AG04449 (cell line): ENCODE measurements at regions not wholly inside any gene's neighbourhood (a gene's known extent, or its start where the extent isn't known, plus 50 kb on each side); places are given as distances from the start of the nearest gene placed in this dataset.

ENCODE experiments used
- CTCF ChIA-PET: fragments of 350-600 bp; formaldehyde crosslinking; extraction: SDS; loops from one replicate; lab custom pipeline; 2021; ENCODE audit warnings: antibody characterized with exemption; lab: Yijun Ruan, JAX
- POLR2A ChIA-PET: fragments of 400-600, 350-600 bp; formaldehyde crosslinking; extraction: SDS; loops from one replicate; lab custom pipeline; 2020; ENCODE audit warnings: antibody characterized with exemption, inconsistent platforms; lab: Yijun Ruan, JAX
- DNase-seq: peaks from one replicate; pipeline ENCODE4 v3.0.0-alpha.2; 2010; ENCODE audit warnings: low read depth, low spot score
- H3K4me3 ChIP-seq: 2 replicates; pipeline ENCODE4 v1.5.1; 2011; ENCODE audit warnings: low read depth, mild to moderate bottlenecking, control low read depth, low read length
- TF ChIP-seq, protein P1 (sequence below): IDR thresholded peaks from one replicate; pipeline ENCODE4 v1.5.1; 2011; ENCODE audit warnings: mild to moderate bottlenecking, moderate library complexity, low read length, control low read depth, inconsistent platforms; ENCODE audit not compliant: insufficient read depth; ENCODE audit errors: missing control alignments

GRCh38 chr17:79301469-79301868, 226.8 kb downstream of the ENGASE start:
- no peak for DNase-seq
- no peak overlapping the region for H3K4me3 ChIP-seq
- ChIA-PET CTCF (no interaction called here), POLR2A (no interaction called here)
- TF ChIP-seq, protein P1, sequence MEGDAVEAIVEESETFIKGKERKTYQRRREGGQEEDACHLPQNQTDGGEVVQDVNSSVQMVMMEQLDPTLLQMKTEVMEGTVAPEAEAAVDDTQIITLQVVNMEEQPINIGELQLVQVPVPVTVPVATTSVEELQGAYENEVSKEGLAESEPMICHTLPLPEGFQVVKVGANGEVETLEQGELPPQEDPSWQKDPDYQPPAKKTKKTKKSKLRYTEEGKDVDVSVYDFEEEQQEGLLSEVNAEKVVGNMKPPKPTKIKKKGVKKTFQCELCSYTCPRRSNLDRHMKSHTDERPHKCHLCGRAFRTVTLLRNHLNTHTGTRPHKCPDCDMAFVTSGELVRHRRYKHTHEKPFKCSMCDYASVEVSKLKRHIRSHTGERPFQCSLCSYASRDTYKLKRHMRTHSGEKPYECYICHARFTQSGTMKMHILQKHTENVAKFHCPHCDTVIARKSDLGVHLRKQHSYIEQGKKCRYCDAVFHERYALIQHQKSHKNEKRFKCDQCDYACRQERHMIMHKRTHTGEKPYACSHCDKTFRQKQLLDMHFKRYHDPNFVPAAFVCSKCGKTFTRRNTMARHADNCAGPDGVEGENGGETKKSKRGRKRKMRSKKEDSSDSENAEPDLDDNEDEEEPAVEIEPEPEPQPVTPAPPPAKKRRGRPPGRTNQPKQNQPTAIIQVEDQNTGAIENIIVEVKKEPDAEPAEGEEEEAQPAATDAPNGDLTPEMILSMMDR = no peak

GRCh38 chr17:79299349-79299748, 224.7 kb downstream of the ENGASE start:
- no peak overlapping the region for H3K4me3 ChIP-seq
- CTCF ChIA-PET = no interaction called here
- TF ChIP-seq, protein P1 = no peak
- POLR2A ChIA-PET = no interaction called here
- DNase-seq = no peak

- POLR2A ChIA-PET = no interaction called here
- CTCF ChIA-PET = no interaction called here
- TF ChIP-seq, protein P1 = no peak
- no peak overlapping the region for H3K4me3 ChIP-seq
- no peak for DNase-seq
Measured at GRCh38 chr17:79298799-79299198, 224.2 kb downstream of the ENGASE start.

DNA sequence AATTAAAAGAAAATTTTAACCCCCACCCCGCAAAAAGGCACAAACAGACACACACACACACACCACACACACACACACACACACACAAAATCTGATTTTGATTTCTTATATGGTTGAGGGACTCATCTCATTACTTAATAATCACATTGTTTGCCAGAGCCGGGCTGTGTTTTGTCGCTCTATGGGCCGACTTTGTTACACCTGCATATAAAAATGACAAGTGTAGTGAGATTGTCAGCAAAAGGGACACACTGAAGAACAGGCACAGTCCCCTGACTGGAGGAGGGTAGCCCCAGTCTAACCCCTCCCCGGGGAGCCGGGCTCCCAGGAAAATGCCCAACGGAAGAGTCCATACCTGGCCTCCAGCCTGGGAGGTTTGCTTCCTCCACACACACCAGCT, 221.6 kb downstream of the ENGASE start:
- TF ChIP-seq, protein P1 = no peak
- POLR2A ChIA-PET = no interaction called here
- CTCF ChIA-PET = no interaction called here
- no peak overlapping the region for H3K4me3 ChIP-seq
- no peak for DNase-seq

GRCh38 chr17:79295307-79295706, 220.7 kb downstream of the ENGASE start:
- DNase-seq = no peak
- ChIA-PET POLR2A (no interaction called here), CTCF (no interaction called here)
- H3K4me3 ChIP-seq = no peak overlapping the region
- TF ChIP-seq, protein P1 = no peak

DNA sequence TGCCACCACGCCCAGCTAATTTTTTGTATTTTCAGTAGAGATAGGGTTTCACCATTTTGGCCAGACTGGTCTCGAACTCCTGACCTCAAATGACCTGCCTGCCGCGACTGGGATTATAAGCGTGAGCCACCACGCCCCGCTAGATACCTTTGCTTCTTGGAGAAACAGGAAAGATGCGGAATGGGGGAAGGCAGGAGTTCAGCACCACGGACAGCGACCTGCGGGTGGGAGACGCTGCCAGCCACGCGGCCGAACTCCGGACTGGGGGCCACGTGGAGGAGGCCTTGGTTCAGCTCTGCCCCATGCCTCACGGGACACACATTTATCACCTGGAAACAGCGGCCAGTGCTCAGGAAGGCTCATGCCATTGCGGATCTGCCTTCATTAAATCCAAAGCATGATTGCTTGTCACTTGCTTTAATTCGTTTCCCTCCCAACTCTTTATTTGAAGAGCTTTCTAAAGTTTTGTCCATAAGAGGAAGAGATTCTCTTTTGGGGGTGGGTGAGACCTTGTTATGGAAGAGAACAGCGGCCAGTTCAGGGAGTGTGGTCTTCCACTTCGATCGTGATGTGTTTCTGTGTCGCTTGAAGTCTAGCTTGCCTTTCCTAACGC, 219.9 kb downstream of the ENGASE start:
- ChIA-PET POLR2A (no interaction called here), CTCF (no interaction called here)
- DNase-seq = no peak
- no peak overlapping the region for H3K4me3 ChIP-seq
- TF ChIP-seq, protein P1 = no peak
